LNCAP (cell line): ENCODE measurements at regions not wholly inside any gene's neighbourhood (a gene's known extent, or its start where the extent isn't known, plus 50 kb on each side); places are given as distances from the start of the nearest gene placed in this dataset.

Experiments
- CTCF ChIP-seq: fragments of 450-650 bp; IDR thresholded peaks from 2 replicates; pipeline ENCODE4 v1.5.1; 2017; ENCODE audit warnings: mild to moderate bottlenecking

GRCh38 chr6:48512390-48512789 lies 401.4 kb upstream of the PTCHD4 start:
- TF ChIP-seq CTCF, result no peak

- no peak for TF ChIP-seq CTCF
Measured at GRCh38 chr6:48511378-48511777, 400.4 kb upstream of the PTCHD4 start.

GRCh38 chr6:48505621-48506020 lies 394.6 kb upstream of the PTCHD4 start:
- TF ChIP-seq CTCF, result no peak

GRCh38 chr6:48490658-48491057 lies 379.7 kb upstream of the PTCHD4 start:
- TF ChIP-seq CTCF, result no peak

GRCh38 chr6:48486876-48487275 lies 375.9 kb upstream of the PTCHD4 start:
- TF ChIP-seq CTCF, result no peak

GRCh38 chr6:48486373-48486772 lies 375.4 kb upstream of the PTCHD4 start:
- TF ChIP-seq CTCF, result no peak

GRCh38 chr6:48476257-48476656 lies 365.3 kb upstream of the PTCHD4 start:
- TF ChIP-seq CTCF, result no peak

- no peak for TF ChIP-seq CTCF
Measured at GRCh38 chr6:48475275-48475674, 364.3 kb upstream of the PTCHD4 start.
